K562 (cell line): ENCODE measurements at regions not wholly inside any gene's neighbourhood (a gene's known extent, or its start where the extent isn't known, plus 50 kb on each side); places are given as distances from the start of the nearest gene placed in this dataset.

Experiments used
- ATAC-seq: fragments of 200-7000 bp; cut with Tn5 transposase; 3 replicates; pipeline ENCODE4 v1.9.1; 2020; ENCODE audit warnings: moderate library complexity
- BruUV-seq: library from RNA; stranded (reverse); fragments of 400-500 nt; replicated peaks from 2 replicates; lab custom pipeline; 2021; lab: Mats Ljungman, UMichigan
- CTCF ChIA-PET: fragments of 300-600 bp; formaldehyde crosslinking; extraction: SDS; loops from one replicate; lab custom pipeline; 2021; ENCODE audit warnings: low intra/inter-chr PET ratio; lab: Yijun Ruan, JAX
- POLR2A ChIA-PET: fragments of 300-600, 350-650 bp; sonication (Branson Sonifier 250); formaldehyde crosslinking; extraction: SDS; loops from one replicate; lab custom pipeline; 2021; ENCODE audit warnings: antibody characterized with exemption, inconsistent platforms; lab: Yijun Ruan, JAX
- DNase-seq, 4 experiments: peaks; one replicate each; pipeline versions ENCODE4 v3.0.0 to v3.0.0-alpha.2; 2011 to 2018; ENCODE audit warnings: low spot score in 3 of 4, mixed read lengths in 3 of 4; ENCODE audit errors: extremely low read depth in 1 of 4
- FAIRE-seq: peaks from 2 replicates; lab custom pipeline; 2011; peaks lifted over from hg19 to GRCh38; lab: Jason Lieb, UNC
- H2AFZ ChIP-seq: 2 replicates; pipeline ENCODE4 v1.6.0; 2011; ENCODE audit warnings: low read depth, low read length, control low read depth, inconsistent platforms
- H3K27ac ChIP-seq: fragments of 200-600 bp; 3 replicates; pipeline ENCODE4 v1.8.0; 2011; ENCODE audit warnings: low read depth, mild to moderate bottlenecking, control low read depth, inconsistent platforms, low read length, moderate library complexity, mixed read lengths; ENCODE audit errors: extremely low read depth
- H3K27me3 ChIP-seq, 2 experiments: fragments of 300-600 bp in 1 of 2; 2 replicates in 1 of 2; 3 replicates in 1 of 2; pipeline versions ENCODE4 v1.6.0 to v1.8.0; 2011; ENCODE audit warnings: inconsistent platforms in 2 of 2, low read length in 2 of 2, mild to moderate bottlenecking in 1 of 2, mixed read lengths in 1 of 2, moderate library complexity in 1 of 2; ENCODE audit not compliant: control insufficient read depth in 2 of 2, insufficient read depth in 2 of 2
- H3K36me3 ChIP-seq: fragments of 300-600 bp; 3 replicates; pipeline ENCODE4 v1.8.0; 2011; ENCODE audit warnings: mild to moderate bottlenecking, low read length, inconsistent platforms; ENCODE audit not compliant: control insufficient read depth, insufficient read depth
- H3K4me1 ChIP-seq, 2 experiments: fragments of 200-600 bp in 1 of 2; replicated peaks in 1 of 2; 2 replicates in 1 of 2; 3 replicates in 1 of 2; pipeline versions ENCODE4 v1.5.1 to v1.8.0; 2011; ENCODE audit warnings: inconsistent platforms in 2 of 2, low read length in 2 of 2, mild to moderate bottlenecking in 1 of 2, mixed read lengths in 1 of 2, moderate library complexity in 1 of 2; ENCODE audit not compliant: control insufficient read depth in 2 of 2, insufficient read depth in 2 of 2
- H3K4me2 ChIP-seq: 2 replicates; pipeline ENCODE4 v1.6.1; 2011; ENCODE audit warnings: low read length, control low read depth, inconsistent platforms, mixed read lengths; ENCODE audit not compliant: insufficient read depth
- H3K4me3 ChIP-seq: fragments of 200-600 bp; sonication (generic), shearing (Covaris generic); 2 replicates; pipeline ENCODE4 v1.5.1; 2016; ENCODE audit warnings: control low read depth, inconsistent platforms
- H3K79me2 ChIP-seq: fragments of 200-600 bp; 3 replicates; pipeline ENCODE4 v1.8.0; 2011; ENCODE audit warnings: low read length, inconsistent platforms; ENCODE audit not compliant: control insufficient read depth, insufficient read depth
- H3K9ac ChIP-seq, 2 experiments: 2 replicates each; pipeline versions ENCODE4 v1.6.0 to v1.6.1; 2011; ENCODE audit warnings: low read depth in 2 of 2, low read length in 2 of 2, control low read depth in 1 of 2, inconsistent platforms in 1 of 2, mild to moderate bottlenecking in 1 of 2, mixed read lengths in 1 of 2; ENCODE audit not compliant: insufficient read depth in 1 of 2
- H3K9me1 ChIP-seq: one replicate; pipeline ENCODE4 v1.6.0; 2011; ENCODE audit warnings: inconsistent platforms, mild to moderate bottlenecking, low read length, moderate library complexity; ENCODE audit not compliant: control insufficient read depth, insufficient read depth
- H3K9me3 ChIP-seq: replicated peaks from 2 replicates; pipeline ENCODE4 v1.5.1; 2011; ENCODE audit warnings: low read depth, low read length, inconsistent platforms; ENCODE audit not compliant: control insufficient read depth, insufficient read depth
- H4K20me1 ChIP-seq: replicated peaks from 2 replicates; pipeline ENCODE4 v1.6.1; 2011; ENCODE audit warnings: low read length, inconsistent platforms, mixed read lengths; ENCODE audit not compliant: control insufficient read depth, insufficient read depth
- ARHGAP35 ChIP-seq: fragments of 450-650 bp; IDR thresholded peaks from 2 replicates; pipeline ENCODE4 v1.6.1; 2018; ENCODE audit not compliant: partially characterized antibody
- ATF1 ChIP-seq, 2 experiments: fragments of 450-650 bp in 1 of 2; IDR thresholded peaks; 2 replicates each; pipeline ENCODE4 v1.6.1; 2016; ENCODE audit warnings: missing compliant biosample characterization in 1 of 2, missing genetic modification characterization in 1 of 2
- ATF7 ChIP-seq: fragments of 450-650 bp; IDR thresholded peaks from 2 replicates; pipeline ENCODE4 v1.7.1; 2014; ENCODE audit warnings: mild to moderate bottlenecking, moderate library complexity
- GATA2 ChIP-seq: sonication (generic); formaldehyde crosslinking; IDR thresholded peaks from 2 replicates; pipeline ENCODE4 v1.4.0; 2020; ENCODE audit warnings: mild to moderate bottlenecking, missing genetic modification reagents
- MAFF ChIP-seq: IDR thresholded peaks from 2 replicates; pipeline ENCODE4 v1.6.1; 2012; ENCODE audit warnings: low read length, improper control_type of control experiment
- NFE2L1 ChIP-seq: fragments of 450-650 bp; IDR thresholded peaks from 2 replicates; pipeline ENCODE4 v1.6.1; 2016; ENCODE audit warnings: missing genetic modification characterization, low read depth, mild to moderate bottlenecking, missing compliant biosample characterization, moderate library complexity, borderline replicate concordance
- POLR2G ChIP-seq: fragments of 200-400 bp; formaldehyde crosslinking; IDR thresholded peaks from 2 replicates; pipeline ENCODE4 v1.6.1; 2017; ENCODE audit warnings: low read depth, mild to moderate bottlenecking, antibody characterized with exemption, low read length, moderate library complexity
- RCOR1 ChIP-seq, 2 experiments: IDR thresholded peaks; 2 replicates each; pipeline ENCODE4 v1.6.1; 2012; ENCODE audit warnings: low read depth in 2 of 2, low read length in 2 of 2, borderline replicate concordance in 1 of 2, improper control_type of control experiment in 1 of 2
- SAFB ChIP-seq: fragments of 200-400 bp; formaldehyde crosslinking; IDR thresholded peaks from 2 replicates; pipeline ENCODE4 v1.6.1; 2017; ENCODE audit warnings: low read depth, low read length, borderline replicate concordance
- SAP30 ChIP-seq: fragments of 200-600 bp; sonication (generic); IDR thresholded peaks from 2 replicates; pipeline ENCODE4 v1.6.1; 2012; ENCODE audit warnings: borderline replicate concordance, low read depth, mild to moderate bottlenecking, moderate library complexity, low read length, control low read depth, inconsistent platforms; ENCODE audit not compliant: insufficient read depth, poor library complexity, severe bottlenecking
- SREBF1 ChIP-seq: fragments of 150-350 bp; IDR thresholded peaks from 2 replicates; pipeline ENCODE4 v1.6.1; 2014; ENCODE audit warnings: antibody characterized with exemption, low read depth, low read length, borderline replicate concordance
- SUPT5H ChIP-seq: fragments of 450-650 bp; IDR thresholded peaks from 2 replicates; pipeline ENCODE4 v1.6.1; 2016
- USF1 ChIP-seq: sonication (generic); formaldehyde crosslinking; IDR thresholded peaks from 2 replicates; pipeline ENCODE4 v1.9.0; 2022; ENCODE audit warnings: mild to moderate bottlenecking, missing genetic modification reagents
- ZBTB33 ChIP-seq: sonication (generic); formaldehyde crosslinking; IDR thresholded peaks from 2 replicates; pipeline ENCODE4 v1.8.1; 2023; ENCODE audit warnings: mild to moderate bottlenecking, missing genetic modification reagents
- ZNF217 ChIP-seq: sonication (generic); formaldehyde crosslinking; IDR thresholded peaks from 2 replicates; pipeline ENCODE4 v1.8.0; 2022; ENCODE audit warnings: mild to moderate bottlenecking, missing genetic modification reagents
- ZNF609 ChIP-seq: sonication (generic); formaldehyde crosslinking; IDR thresholded peaks from 2 replicates; pipeline ENCODE4 v1.8.1; 2023; ENCODE audit warnings: missing genetic modification reagents, mild to moderate bottlenecking, borderline replicate concordance
- ZNF778 ChIP-seq: fragments of 450-650 bp; formaldehyde crosslinking; IDR thresholded peaks from 2 replicates; pipeline ENCODE4 v1.4.0; 2020; ENCODE audit warnings: mild to moderate bottlenecking, moderate library complexity
- WGBS: fragments of 100-300 bp; shearing (Covaris generic); methylation state at CpG from one replicate; pipeline ENCODE4 v1.1.6; 2016; ENCODE audit warnings: low coverage, mixed read lengths; ENCODE audit not compliant: insufficient coverage; ENCODE audit errors: missing lambda C conversion rate; 5-methylcytosine and 5-hydroxymethylcytosine counted together
- in situ Hi-C: fragments of 300-500 bp; cut with MboI; formaldehyde crosslinking; loops from 4 replicates; pipeline ENCODE4 v1.15.0; 2018; ENCODE audit warnings: inconsistent platforms, mixed read lengths
- intact Hi-C: fragments of 100-400 bp; cut with micrococcal nuclease; formaldehyde crosslinking; loops from 2 replicates; pipeline ENCODE4 v1.14.2; 2022

- H2AFZ ChIP-seq: no peak overlapping the region
- ATAC-seq: no peak
- CTCF ChIA-PET: no interaction called here
- FAIRE-seq: no peak
- no TSS peak for BruUV-seq
- H3K9me1 ChIP-seq: no peaks in the 10 kb centered on the region
- H3K36me3 ChIP-seq: no peaks in the 10 kb centered on the region
- H3K27me3 ChIP-seq: no peaks in the 10 kb centered on the region
- WGBS: no CpG with 5 or more reads among the region's 1 CpG
- no peaks in the 10 kb centered on the region for H3K79me2 ChIP-seq
- H3K4me2 ChIP-seq: no peak overlapping the region
- no peak overlapping the region for H3K27ac ChIP-seq
- DNase-seq: no peak
- H3K9ac ChIP-seq: no peak overlapping the region
- no peak overlapping the region for H3K4me3 ChIP-seq
- in situ Hi-C loops (no loop called here), intact Hi-C loops (no loop called here)
- POLR2A ChIA-PET: no interaction called here
- H3K9me3 ChIP-seq: no peaks in the 10 kb centered on the region
- H3K4me1 ChIP-seq: no peaks in the 10 kb centered on the region
- no peaks in the 10 kb centered on the region for H4K20me1 ChIP-seq
- TF ChIP-seq GATA2 (no peak), SUPT5H (no peak), ATF1 (CRISPR knock-in tag; IDR thresholded peaks at IDR 0.05) (no peak), ATF1 (tag; IDR thresholded peaks at IDR 0.05) (no peak), SAFB (no peak), NFE2L1 (tag) (no peak), ZNF609 (CRISPR knock-in tag) (no peak), RCOR1 (IDR thresholded peaks at IDR 0.05; ENCODE audit: borderline replicate concordance in 1 of 2, low read depth in 2 of 2, low read length in 2 of 2) (no peak), MAFF (peak; percentile 87), ATF7 (no peak), ZBTB33 (no peak), SREBF1 (no peak), USF1 (CRISPR knock-in tag) (no peak), ZNF778 (no peak), POLR2G (no peak), ARHGAP35 (no peak), ZNF217 (CRISPR knock-in tag) (no peak), SAP30 (no peak)
These were observed 258.1 kb upstream of the BMP2 start for GRCh38 chr20:6509374-6509773.
